ENCODE measurements at regions not wholly inside any gene's neighbourhood (a gene's known extent, or its start where the extent isn't known, plus 50 kb on each side); places are given as distances from the start of the nearest gene placed in this dataset.

DNA sequence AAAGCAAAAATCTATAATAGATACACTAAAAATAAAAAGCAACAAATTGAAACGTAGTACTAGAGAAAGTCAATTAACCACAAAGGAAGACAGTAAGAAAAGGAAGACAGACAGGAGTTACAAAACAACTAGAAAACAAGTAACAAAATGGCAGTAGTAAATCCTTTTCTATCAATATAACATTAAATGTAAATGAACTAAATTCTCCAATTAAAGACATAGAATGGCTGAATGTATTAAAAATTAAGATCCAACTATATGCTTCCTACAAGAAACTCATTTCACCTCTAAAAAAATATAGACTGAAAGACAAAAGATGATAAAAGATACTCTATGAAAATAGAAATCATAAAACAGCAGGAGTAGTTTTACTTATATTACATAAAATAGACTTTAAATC is 79.1 kb downstream of the CTH start:
- no peak for DNase-seq (ENCODE audit: low read depth)
- TF ChIP-seq, protein P1, sequence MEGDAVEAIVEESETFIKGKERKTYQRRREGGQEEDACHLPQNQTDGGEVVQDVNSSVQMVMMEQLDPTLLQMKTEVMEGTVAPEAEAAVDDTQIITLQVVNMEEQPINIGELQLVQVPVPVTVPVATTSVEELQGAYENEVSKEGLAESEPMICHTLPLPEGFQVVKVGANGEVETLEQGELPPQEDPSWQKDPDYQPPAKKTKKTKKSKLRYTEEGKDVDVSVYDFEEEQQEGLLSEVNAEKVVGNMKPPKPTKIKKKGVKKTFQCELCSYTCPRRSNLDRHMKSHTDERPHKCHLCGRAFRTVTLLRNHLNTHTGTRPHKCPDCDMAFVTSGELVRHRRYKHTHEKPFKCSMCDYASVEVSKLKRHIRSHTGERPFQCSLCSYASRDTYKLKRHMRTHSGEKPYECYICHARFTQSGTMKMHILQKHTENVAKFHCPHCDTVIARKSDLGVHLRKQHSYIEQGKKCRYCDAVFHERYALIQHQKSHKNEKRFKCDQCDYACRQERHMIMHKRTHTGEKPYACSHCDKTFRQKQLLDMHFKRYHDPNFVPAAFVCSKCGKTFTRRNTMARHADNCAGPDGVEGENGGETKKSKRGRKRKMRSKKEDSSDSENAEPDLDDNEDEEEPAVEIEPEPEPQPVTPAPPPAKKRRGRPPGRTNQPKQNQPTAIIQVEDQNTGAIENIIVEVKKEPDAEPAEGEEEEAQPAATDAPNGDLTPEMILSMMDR (conservative IDR thresholded peaks at IDR 0.05; ENCODE audit: low read depth, low read length): no peak
- no peak overlapping the region for H3K4me3 ChIP-seq (ENCODE audit: low read depth, low read length)

DNA sequence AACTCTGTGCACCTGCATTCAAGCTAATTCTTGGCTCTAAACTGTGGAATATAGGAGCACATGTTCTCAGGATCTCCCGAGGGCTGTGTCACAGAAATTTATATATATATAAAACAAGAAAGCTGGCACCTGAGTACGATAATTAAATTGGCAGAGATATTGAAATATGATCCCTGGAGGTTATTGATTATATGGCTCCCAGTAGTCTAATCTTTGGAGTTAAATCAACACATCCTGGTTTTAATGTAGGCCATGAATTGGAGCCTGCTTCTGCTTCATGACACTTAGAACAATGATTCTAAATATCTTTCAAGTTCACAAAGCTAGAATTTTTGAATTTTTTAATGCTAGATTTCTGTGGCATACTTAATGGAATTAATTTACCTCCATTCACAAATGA is 84.3 kb downstream of the CTH start:
- TF ChIP-seq, protein P1 (conservative IDR thresholded peaks at IDR 0.05; ENCODE audit: low read depth, low read length): no peak
- H3K4me3 ChIP-seq (ENCODE audit: low read depth, low read length): no peak overlapping the region
- no peak for DNase-seq (ENCODE audit: low read depth)

DNA sequence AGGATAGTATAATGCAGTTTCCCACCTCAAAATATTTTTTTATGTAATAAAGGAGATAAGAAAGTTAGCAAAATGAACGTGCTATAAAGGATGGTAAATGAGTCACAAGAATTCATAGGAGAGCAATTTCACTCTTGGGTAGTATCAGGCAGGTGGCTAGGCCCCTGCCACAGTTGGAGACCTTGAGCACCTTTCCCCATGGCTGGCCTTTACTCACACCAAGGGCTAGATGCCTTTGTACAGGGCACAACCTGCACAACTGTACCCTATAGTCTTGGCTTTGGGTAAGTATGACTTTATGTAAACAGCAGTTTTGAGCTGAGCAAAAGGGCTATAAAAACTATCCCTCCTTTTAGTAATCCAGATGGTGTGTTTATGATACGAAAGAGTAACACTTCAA is 85.1 kb downstream of the CTH start:
- no peak for DNase-seq (ENCODE audit: low read depth)
- H3K4me3 ChIP-seq (ENCODE audit: low read depth, low read length): no peak overlapping the region
- TF ChIP-seq, protein P1 (conservative IDR thresholded peaks at IDR 0.05; ENCODE audit: low read depth, low read length): no peak

DNA sequence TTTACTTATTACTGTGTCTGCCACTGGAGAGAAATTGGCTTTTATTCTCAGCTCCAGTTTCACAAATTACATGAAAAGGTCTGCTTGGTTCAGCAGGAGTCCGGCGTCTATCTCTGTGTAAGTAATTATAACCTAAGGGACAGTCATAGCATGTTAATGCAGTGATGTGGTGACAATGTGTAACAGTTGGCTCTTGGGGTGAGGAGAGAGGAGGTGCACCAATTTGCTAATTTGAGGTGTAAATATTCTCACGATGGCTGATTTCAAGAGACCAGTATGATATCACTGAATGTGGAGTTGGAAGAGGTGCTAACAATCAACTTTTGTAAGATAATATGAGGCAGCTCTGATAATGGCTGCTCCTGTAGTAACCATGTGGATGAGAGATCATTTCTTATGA is 86.1 kb downstream of the CTH start:
- TF ChIP-seq, protein P1 (conservative IDR thresholded peaks at IDR 0.05; ENCODE audit: low read depth, low read length): no peak
- no peak overlapping the region for H3K4me3 ChIP-seq (ENCODE audit: low read depth, low read length)
- no peak for DNase-seq (ENCODE audit: low read depth)

DNA sequence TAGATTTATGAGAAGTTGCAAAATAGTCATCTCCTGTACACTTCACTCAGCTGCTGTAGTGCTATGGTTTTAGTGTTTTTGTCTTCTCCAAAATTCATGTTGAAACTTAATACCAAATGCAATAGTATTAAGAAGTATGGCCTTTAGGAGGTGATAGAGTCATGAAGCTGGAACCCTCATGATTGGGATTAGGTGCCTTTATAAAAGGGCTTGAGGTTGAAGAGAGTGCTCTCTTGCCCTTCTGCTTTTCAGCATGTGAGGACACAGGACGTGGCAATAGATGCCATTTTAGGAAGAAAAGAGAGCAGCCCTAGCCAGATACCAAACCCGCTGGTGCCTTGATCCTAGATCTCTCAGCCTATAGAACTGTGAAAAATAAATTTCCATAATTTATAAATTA is 87.6 kb downstream of the CTH start:
- no peak for DNase-seq (ENCODE audit: low read depth)
- TF ChIP-seq, protein P1 (conservative IDR thresholded peaks at IDR 0.05; ENCODE audit: low read depth, low read length): no peak
- H3K4me3 ChIP-seq (ENCODE audit: low read depth, low read length): no peak overlapping the region

DNA sequence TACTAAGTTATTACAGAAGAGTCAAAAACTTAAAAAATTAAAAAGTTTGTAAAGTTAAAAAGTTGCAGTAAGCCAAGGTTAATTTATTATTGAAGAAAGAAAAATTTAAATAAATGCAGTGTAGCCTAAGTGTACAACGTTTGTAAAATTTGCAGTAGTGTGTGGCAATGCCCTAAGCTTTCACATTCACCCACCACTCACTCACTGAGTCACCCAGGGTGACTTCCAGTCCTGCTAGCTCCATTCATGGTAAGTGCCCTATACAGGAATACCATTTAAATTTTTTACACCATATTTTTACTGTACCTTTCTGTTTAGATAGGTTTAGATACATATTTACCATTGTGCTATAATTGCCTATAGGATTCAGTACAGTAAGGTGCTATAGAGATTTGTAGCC is 88.6 kb downstream of the CTH start:
- TF ChIP-seq, protein P1 (conservative IDR thresholded peaks at IDR 0.05; ENCODE audit: low read depth, low read length): no peak
- DNase-seq (ENCODE audit: low read depth): no peak
- no peak overlapping the region for H3K4me3 ChIP-seq (ENCODE audit: low read depth, low read length)

DNA sequence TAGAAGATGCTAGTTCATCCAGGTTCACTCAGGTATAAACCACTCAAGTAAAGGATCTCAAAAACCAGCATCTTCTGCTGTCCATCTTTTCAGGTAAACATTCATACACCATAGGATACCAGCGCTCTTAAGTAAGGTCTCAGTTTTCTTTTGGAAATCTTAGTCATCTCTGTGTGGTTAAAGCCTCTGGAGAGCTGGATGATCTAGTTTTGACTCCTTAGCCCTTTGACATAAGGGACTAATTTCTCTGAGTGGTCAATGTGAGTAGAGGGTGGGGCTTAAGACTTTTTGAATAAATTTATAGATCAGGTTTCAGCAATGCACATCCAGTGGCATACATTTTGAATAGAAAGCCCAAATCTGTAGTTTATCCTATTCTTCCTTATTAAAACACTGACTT is 92.3 kb downstream of the CTH start:
- no peak overlapping the region for H3K4me3 ChIP-seq (ENCODE audit: low read depth, low read length)
- peak; percentile 69 for DNase-seq (ENCODE audit: low read depth)
- TF ChIP-seq, protein P1 (conservative IDR thresholded peaks at IDR 0.05; ENCODE audit: low read depth, low read length): no peak

Measured in choroid plexus epithelial cell (primary cell).